ENCODE measurements at regions not wholly inside any gene's neighbourhood (a gene's known extent, or its start where the extent isn't known, plus 50 kb on each side); places are given as distances from the start of the nearest gene placed in this dataset.

DNA sequence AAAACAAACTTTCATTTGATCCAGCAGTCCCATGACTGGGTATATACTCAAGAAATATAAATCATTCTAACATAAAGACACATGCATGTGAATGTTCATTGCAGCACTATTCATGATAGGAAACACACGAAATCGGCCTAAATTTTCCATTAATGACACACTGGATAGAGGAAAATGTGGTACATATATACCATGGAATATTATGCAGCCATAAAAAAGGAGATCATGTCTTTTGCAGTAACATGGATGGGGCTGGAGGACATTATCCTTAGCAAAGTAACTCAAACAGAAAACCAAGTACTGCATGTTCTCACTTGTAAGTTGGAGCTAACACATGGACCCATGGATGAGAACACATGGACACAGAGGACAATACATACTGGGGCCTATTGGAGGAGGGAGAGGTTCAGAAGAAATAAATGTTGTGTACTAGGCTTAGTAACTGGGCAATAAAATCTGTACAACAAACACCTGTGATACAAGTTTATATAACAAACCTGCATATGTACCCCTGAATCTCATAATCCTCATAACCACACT is 283.6 kb downstream of the LMO7 start:
- TF ChIP-seq, protein P1, sequence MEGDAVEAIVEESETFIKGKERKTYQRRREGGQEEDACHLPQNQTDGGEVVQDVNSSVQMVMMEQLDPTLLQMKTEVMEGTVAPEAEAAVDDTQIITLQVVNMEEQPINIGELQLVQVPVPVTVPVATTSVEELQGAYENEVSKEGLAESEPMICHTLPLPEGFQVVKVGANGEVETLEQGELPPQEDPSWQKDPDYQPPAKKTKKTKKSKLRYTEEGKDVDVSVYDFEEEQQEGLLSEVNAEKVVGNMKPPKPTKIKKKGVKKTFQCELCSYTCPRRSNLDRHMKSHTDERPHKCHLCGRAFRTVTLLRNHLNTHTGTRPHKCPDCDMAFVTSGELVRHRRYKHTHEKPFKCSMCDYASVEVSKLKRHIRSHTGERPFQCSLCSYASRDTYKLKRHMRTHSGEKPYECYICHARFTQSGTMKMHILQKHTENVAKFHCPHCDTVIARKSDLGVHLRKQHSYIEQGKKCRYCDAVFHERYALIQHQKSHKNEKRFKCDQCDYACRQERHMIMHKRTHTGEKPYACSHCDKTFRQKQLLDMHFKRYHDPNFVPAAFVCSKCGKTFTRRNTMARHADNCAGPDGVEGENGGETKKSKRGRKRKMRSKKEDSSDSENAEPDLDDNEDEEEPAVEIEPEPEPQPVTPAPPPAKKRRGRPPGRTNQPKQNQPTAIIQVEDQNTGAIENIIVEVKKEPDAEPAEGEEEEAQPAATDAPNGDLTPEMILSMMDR (conservative IDR thresholded peaks at IDR 0.05): no peak
- no peak overlapping the region for H3K27ac ChIP-seq

DNA sequence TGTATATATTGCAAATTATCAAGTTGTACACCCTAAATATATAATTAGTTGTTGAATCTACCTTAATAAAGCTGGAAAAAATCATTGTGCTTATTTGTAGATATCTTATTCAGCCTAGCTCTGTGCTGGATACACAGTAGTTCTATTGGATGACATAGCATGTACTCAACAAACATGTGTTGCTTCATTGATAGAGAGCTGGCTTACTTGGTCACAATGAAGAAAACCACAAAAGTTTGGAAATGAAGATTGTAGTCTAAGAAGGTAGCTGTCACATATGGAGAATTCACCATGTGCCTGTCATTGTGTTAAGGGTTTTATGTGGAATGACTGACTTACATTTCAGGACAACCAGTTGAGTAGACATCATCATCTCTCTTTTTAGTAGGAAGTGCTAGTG is 278.9 kb downstream of the LMO7 start:
- TF ChIP-seq, protein P1 (conservative IDR thresholded peaks at IDR 0.05): no peak
- H3K27ac ChIP-seq: no peak overlapping the region

DNA sequence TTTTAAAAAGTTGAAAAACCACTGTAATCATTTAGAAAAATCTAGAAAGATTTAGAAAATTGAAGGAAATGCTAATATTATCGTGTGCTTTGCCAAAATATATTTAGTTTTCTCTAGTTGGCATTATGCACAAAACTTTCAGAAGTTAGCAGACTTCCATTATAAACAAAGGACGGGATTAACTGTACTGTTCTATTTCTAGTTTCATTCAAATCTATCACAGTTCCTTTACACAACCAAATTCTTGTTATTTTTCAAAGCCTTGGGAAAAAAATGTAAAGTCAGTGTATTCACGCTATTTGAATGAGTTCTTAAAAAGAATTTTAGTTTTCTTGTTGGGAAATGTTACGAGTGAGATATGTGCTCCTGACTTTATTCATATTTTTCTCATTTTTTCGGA is 277.8 kb downstream of the LMO7 start:
- TF ChIP-seq, protein P1 (conservative IDR thresholded peaks at IDR 0.05): no peak
- H3K27ac ChIP-seq: no peak overlapping the region

DNA sequence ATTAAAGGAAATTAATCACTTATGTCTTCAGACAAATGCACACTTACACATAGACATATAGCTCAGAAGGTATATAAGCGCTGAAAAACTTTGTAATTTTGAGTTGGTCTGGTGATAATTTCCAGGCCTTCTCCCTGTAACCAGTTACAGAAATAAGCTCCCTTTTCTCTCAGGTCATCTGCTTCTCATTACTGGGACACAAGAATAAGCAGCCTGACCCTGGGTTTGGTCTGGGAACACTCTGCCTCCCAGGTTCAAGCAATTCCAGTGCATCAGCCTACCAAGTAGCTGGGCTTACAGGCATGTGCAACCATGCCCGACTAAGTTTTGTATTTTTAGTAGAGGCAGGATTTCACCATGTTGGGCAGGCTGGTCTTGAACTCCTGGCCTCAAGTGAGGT is 274.5 kb downstream of the LMO7 start:
- TF ChIP-seq, protein P1 (conservative IDR thresholded peaks at IDR 0.05): no peak
- no peak overlapping the region for H3K27ac ChIP-seq

Data from VCaP (cell line).